ENCODE measurements at regions not wholly inside any gene's neighbourhood (a gene's known extent, or its start where the extent isn't known, plus 50 kb on each side); places are given as distances from the start of the nearest gene placed in this dataset.

- Histone ChIP-seq H3K27ac (ENCODE audit: low read length) (no peak overlapping the region), H3K36me3 (replicated peaks; ENCODE audit: low read depth, low read length) (no peaks in the 10 kb centered on the region), H3K4me2 (ENCODE audit: low read length) (no peak overlapping the region), H3K4me3 (ENCODE audit: low read length) (no peak overlapping the region), H2AFZ (ENCODE audit: low read depth, low read length) (no peak overlapping the region), H3K9ac (ENCODE audit: low read length) (no peak overlapping the region), H4K20me1 (ENCODE audit: insufficient read depth, low read length) (no peaks in the 10 kb centered on the region), H3K27me3 (ENCODE audit: low read depth, low read length) (0 out of 2 replicates have a peak, but pooled peaks cover 2% of the 10 kb centered on the region), H3K79me2 (ENCODE audit: low read length) (no peaks in the 10 kb centered on the region), H3K4me1 (ENCODE audit: low read length) (no peaks in the 10 kb centered on the region), H3K9me3 (ENCODE audit: insufficient read depth, low read length) (no peaks in the 10 kb centered on the region)
- TF ChIP-seq CTCF (IDR thresholded peaks at IDR 0.05; ENCODE audit: low read depth, low read length) (no peak), EZH2phosphoT487 (IDR thresholded peaks at IDR 0.05; ENCODE audit: low read depth) (no peak)
These were observed 106.1 kb upstream of the FRMD4B start for GRCh38 chr3:69491975-69492374.

GRCh38 chr3:69490971-69491370 is 105.1 kb upstream of the FRMD4B start:
- Histone ChIP-seq H3K79me2 (ENCODE audit: low read length) (no peaks in the 10 kb centered on the region), H3K9ac (ENCODE audit: low read length) (no peak overlapping the region), H2AFZ (ENCODE audit: low read depth, low read length) (no peak overlapping the region), H3K27ac (ENCODE audit: low read length) (no peak overlapping the region), H3K4me3 (ENCODE audit: low read length) (no peak overlapping the region), H3K4me1 (ENCODE audit: low read length) (no peaks in the 10 kb centered on the region), H3K27me3 (ENCODE audit: low read depth, low read length) (0 out of 2 replicates have a peak, but pooled peaks cover 2% of the 10 kb centered on the region), H3K4me2 (ENCODE audit: low read length) (no peak overlapping the region), H4K20me1 (ENCODE audit: insufficient read depth, low read length) (no peaks in the 10 kb centered on the region), H3K36me3 (replicated peaks; ENCODE audit: low read depth, low read length) (no peaks in the 10 kb centered on the region), H3K9me3 (ENCODE audit: insufficient read depth, low read length) (no peaks in the 10 kb centered on the region)
- TF ChIP-seq EZH2phosphoT487 (IDR thresholded peaks at IDR 0.05; ENCODE audit: low read depth) = no peak

- Histone ChIP-seq H3K4me3 (ENCODE audit: low read length) (no peak overlapping the region), H3K4me1 (ENCODE audit: low read length) (no peaks in the 10 kb centered on the region), H4K20me1 (ENCODE audit: insufficient read depth, low read length) (no peaks in the 10 kb centered on the region), H3K36me3 (replicated peaks; ENCODE audit: low read depth, low read length) (no peaks in the 10 kb centered on the region), H3K9me3 (ENCODE audit: insufficient read depth, low read length) (no peaks in the 10 kb centered on the region), H3K79me2 (ENCODE audit: low read length) (no peaks in the 10 kb centered on the region), H2AFZ (ENCODE audit: low read depth, low read length) (no peak overlapping the region), H3K27me3 (ENCODE audit: low read depth, low read length) (0 out of 2 replicates have a peak, but pooled peaks cover 2% of the 10 kb centered on the region), H3K9ac (ENCODE audit: low read length) (no peak overlapping the region), H3K4me2 (ENCODE audit: low read length) (no peak overlapping the region), H3K27ac (ENCODE audit: low read length) (no peak overlapping the region)
- TF ChIP-seq EZH2phosphoT487 (IDR thresholded peaks at IDR 0.05; ENCODE audit: low read depth) (no peak), CTCF (IDR thresholded peaks at IDR 0.05; ENCODE audit: low read depth, low read length) (no peak)
These were observed 104.3 kb upstream of the FRMD4B start for GRCh38 chr3:69490235-69490634.

GRCh38 chr3:69488026-69488425 is 102.1 kb upstream of the FRMD4B start:
- Histone ChIP-seq H3K79me2 (ENCODE audit: low read length) (no peaks in the 10 kb centered on the region), H3K36me3 (replicated peaks; ENCODE audit: low read depth, low read length) (no peaks in the 10 kb centered on the region), H3K9me3 (ENCODE audit: insufficient read depth, low read length) (no peaks in the 10 kb centered on the region), H3K27ac (ENCODE audit: low read length) (no peak overlapping the region), H3K9ac (ENCODE audit: low read length) (no peak overlapping the region), H2AFZ (ENCODE audit: low read depth, low read length) (no peak overlapping the region), H3K4me3 (ENCODE audit: low read length) (no peak overlapping the region), H3K4me1 (ENCODE audit: low read length) (no peaks in the 10 kb centered on the region), H4K20me1 (ENCODE audit: insufficient read depth, low read length) (no peaks in the 10 kb centered on the region), H3K27me3 (ENCODE audit: low read depth, low read length) (0 out of 2 replicates have a peak, but pooled peaks cover 2% of the 10 kb centered on the region), H3K4me2 (ENCODE audit: low read length) (no peak overlapping the region)
- TF ChIP-seq EZH2phosphoT487 (IDR thresholded peaks at IDR 0.05; ENCODE audit: low read depth) (no peak), CTCF (IDR thresholded peaks at IDR 0.05; ENCODE audit: low read depth, low read length) (no peak)

All from OCI-LY3 (cell line).